DND-41 (cell line): ENCODE measurements at regions not wholly inside any gene's neighbourhood (a gene's known extent, or its start where the extent isn't known, plus 50 kb on each side); places are given as distances from the start of the nearest gene placed in this dataset.

Experiments used
- ATAC-seq: fragments of 200-7000 bp; cut with Tn5 transposase; 3 replicates; pipeline ENCODE4 v1.9.1; 2021; ENCODE audit warnings: low read depth; ENCODE audit not compliant: insufficient read depth
- DNase-seq: peaks from one replicate; pipeline ENCODE4 v3.0.0-alpha.2; 2020
- H2AFZ ChIP-seq: 2 replicates; pipeline ENCODE4 v1.6.0; 2012; ENCODE audit warnings: low read depth, low read length
- H3K27ac ChIP-seq: 2 replicates; pipeline ENCODE4 v1.5.1; 2012; ENCODE audit warnings: low read length, inconsistent platforms
- H3K27me3 ChIP-seq: fragments of 200-600 bp; sonication (generic); 2 replicates; pipeline ENCODE4 v1.6.0; 2012; ENCODE audit warnings: low read length, mild to moderate bottlenecking, inconsistent platforms; ENCODE audit not compliant: insufficient read depth, poor library complexity
- H3K36me3 ChIP-seq: 2 replicates; pipeline ENCODE4 v1.5.1; 2012; ENCODE audit warnings: low read length, inconsistent platforms; ENCODE audit not compliant: insufficient read depth
- H3K4me1 ChIP-seq: 2 replicates; pipeline ENCODE4 v1.5.1; 2012; ENCODE audit warnings: mild to moderate bottlenecking, low read length; ENCODE audit not compliant: insufficient read depth
- H3K4me2 ChIP-seq: 2 replicates; pipeline ENCODE4 v1.6.0; 2012; ENCODE audit warnings: mild to moderate bottlenecking, moderate library complexity, low read length, inconsistent platforms; ENCODE audit not compliant: insufficient read depth
- H3K4me3 ChIP-seq, 2 experiments: fragments of 200-600 bp in 1 of 2; shearing (Covaris generic) in 1 of 2; 2 replicates each; pipeline ENCODE4 v1.5.1; 2012 to 2016; ENCODE audit warnings: inconsistent platforms in 2 of 2, low read length in 2 of 2, mild to moderate bottlenecking in 2 of 2, low read depth in 1 of 2, moderate library complexity in 1 of 2
- H3K79me2 ChIP-seq: 2 replicates; pipeline ENCODE4 v1.6.0; 2012; ENCODE audit warnings: low read length, inconsistent platforms; ENCODE audit not compliant: insufficient read depth
- H3K9ac ChIP-seq: 2 replicates; pipeline ENCODE4 v1.6.0; 2012; ENCODE audit warnings: low read depth, mild to moderate bottlenecking, inconsistent platforms, low read length, moderate library complexity
- H3K9me3 ChIP-seq: 2 replicates; pipeline ENCODE4 v1.5.1; 2012; ENCODE audit warnings: low read length, moderate library complexity, mild to moderate bottlenecking, inconsistent platforms; ENCODE audit not compliant: insufficient read depth, severe bottlenecking
- H4K20me1 ChIP-seq: 2 replicates; pipeline ENCODE4 v1.6.0; 2012; ENCODE audit warnings: low read length; ENCODE audit not compliant: insufficient read depth
- EZH2 ChIP-seq: IDR thresholded peaks from 3 replicates; pipeline ENCODE4 v1.6.1; 2012; ENCODE audit warnings: borderline replicate concordance, low read depth, mild to moderate bottlenecking, moderate library complexity, low read length, inconsistent platforms; ENCODE audit not compliant: severe bottlenecking
- TF ChIP-seq, protein P1 (sequence below): IDR thresholded peaks from 2 replicates; pipeline ENCODE4 v1.5.1; 2012; ENCODE audit warnings: borderline replicate concordance, low read length, moderate library complexity, mild to moderate bottlenecking; ENCODE audit not compliant: poor library complexity, severe bottlenecking; ENCODE audit errors: extremely low read depth

DNA sequence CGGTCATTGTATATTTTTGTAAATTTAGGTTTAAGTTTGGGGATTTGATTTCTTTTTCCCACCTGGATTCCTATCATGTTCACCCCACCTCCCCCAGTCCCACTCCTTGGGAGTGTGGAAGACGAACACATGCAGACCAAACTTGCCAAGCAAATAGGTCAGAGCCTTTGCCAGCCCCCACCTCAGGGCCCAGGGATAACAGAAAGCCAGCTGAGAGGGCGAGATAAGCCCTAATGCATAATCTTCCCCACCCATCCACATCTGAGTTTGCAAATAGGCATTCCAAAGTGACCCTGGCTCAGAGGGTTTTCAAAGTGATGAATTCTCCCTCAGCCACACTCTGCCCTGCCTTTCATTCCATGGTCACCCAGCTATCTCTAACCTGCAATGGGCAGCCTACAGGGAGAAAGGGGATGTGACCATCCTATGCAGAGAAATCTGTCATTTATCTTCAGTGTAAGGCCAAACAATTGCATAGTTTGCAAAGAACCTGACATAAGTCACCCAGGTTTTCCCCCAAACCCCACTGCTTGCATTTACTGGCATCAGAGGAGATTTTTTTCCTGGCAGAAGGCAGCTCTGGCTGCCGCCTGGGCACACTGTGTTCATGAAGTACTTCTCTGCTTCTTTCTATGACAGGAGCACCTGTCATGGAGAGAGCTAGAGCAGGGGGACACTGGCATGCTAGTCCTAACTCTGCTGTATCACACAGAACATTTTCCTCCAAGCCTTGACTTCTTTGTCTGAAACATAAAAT is 69.0 kb upstream of the NFIA start:
- no peaks in the 10 kb centered on the region for H3K9me3 ChIP-seq
- H3K27ac ChIP-seq = no peak overlapping the region
- no peaks in the 10 kb centered on the region for H4K20me1 ChIP-seq
- H3K4me3 ChIP-seq = no peak overlapping the region
- TF ChIP-seq, protein P1, sequence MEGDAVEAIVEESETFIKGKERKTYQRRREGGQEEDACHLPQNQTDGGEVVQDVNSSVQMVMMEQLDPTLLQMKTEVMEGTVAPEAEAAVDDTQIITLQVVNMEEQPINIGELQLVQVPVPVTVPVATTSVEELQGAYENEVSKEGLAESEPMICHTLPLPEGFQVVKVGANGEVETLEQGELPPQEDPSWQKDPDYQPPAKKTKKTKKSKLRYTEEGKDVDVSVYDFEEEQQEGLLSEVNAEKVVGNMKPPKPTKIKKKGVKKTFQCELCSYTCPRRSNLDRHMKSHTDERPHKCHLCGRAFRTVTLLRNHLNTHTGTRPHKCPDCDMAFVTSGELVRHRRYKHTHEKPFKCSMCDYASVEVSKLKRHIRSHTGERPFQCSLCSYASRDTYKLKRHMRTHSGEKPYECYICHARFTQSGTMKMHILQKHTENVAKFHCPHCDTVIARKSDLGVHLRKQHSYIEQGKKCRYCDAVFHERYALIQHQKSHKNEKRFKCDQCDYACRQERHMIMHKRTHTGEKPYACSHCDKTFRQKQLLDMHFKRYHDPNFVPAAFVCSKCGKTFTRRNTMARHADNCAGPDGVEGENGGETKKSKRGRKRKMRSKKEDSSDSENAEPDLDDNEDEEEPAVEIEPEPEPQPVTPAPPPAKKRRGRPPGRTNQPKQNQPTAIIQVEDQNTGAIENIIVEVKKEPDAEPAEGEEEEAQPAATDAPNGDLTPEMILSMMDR = no peak
- TF ChIP-seq EZH2 = no peak
- H3K79me2 ChIP-seq = no peaks in the 10 kb centered on the region
- no peaks in the 10 kb centered on the region for H3K4me1 ChIP-seq
- H3K36me3 ChIP-seq = no peaks in the 10 kb centered on the region
- DNase-seq (no peak), ATAC-seq (no peak)
- no peak overlapping the region for H3K4me2 ChIP-seq
- H2AFZ ChIP-seq = no peak overlapping the region
- no peak overlapping the region for H3K9ac ChIP-seq
- H3K27me3 ChIP-seq = no peaks in the 10 kb centered on the region

DNA sequence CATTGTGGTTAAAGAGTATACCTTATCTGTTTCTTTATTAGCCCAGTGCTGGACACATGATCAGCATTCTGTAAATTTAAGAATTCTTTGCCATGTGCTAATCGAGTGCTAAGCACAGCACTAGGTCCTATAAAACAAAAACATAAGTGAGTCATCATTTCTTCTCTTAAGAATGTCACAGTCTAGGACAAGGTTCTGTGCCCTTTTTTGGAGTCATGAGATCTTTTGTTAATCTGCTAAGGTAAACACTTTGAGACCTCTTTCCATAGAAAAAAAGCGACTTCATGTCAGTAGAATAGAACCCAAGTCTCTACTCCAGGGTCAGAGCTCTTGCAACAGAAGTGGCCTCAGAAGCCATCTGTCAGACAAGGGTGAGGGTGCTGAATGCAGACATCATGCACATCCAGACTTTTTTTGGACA is 70.0 kb upstream of the NFIA start:
- H3K27me3 ChIP-seq = no peaks in the 10 kb centered on the region
- ATAC-seq (no peak), DNase-seq (no peak)
- no peak overlapping the region for H2AFZ ChIP-seq
- no peaks in the 10 kb centered on the region for H4K20me1 ChIP-seq
- H3K79me2 ChIP-seq = no peaks in the 10 kb centered on the region
- no peak overlapping the region for H3K9ac ChIP-seq
- no peaks in the 10 kb centered on the region for H3K4me1 ChIP-seq
- H3K36me3 ChIP-seq = no peaks in the 10 kb centered on the region
- no peak overlapping the region for H3K4me3 ChIP-seq
- H3K9me3 ChIP-seq = no peaks in the 10 kb centered on the region
- no peak overlapping the region for H3K27ac ChIP-seq
- no peak for TF ChIP-seq EZH2
- TF ChIP-seq, protein P1 = no peak
- no peak overlapping the region for H3K4me2 ChIP-seq

DNA sequence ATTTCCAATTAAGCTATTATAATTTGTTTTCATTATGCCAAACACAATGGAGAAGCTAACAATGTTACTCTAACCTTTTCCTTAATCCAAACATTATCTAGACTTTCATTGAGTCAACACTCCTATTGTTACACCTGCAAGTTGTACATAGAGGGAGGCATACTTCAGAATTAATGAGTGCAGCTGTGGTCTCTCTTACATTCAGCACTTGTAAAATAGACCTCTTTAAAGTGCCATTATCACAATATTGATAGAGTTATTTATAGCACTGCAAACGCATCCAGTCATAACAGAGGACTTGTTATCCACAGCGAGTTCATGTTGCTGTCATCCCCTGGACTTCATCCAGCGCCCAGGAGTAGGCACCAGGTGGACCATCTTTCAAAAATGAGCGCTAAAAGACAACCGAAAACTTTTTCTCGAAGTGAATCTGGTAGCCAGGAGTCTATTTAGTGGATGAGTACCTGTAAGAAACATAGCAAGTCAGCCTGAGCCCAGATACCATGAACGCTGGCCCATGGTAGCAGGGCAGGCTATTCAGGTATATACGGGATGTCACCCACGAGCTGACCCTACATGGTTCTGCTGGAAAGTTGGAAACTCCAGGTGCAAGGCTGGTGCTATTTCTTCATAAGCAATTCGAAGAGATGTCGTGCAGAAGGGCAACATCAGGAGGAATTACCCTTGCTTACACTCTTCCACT is 70.6 kb upstream of the NFIA start:
- H3K36me3 ChIP-seq = no peaks in the 10 kb centered on the region
- no peak overlapping the region for H3K4me3 ChIP-seq
- no peak for DNase-seq
- ATAC-seq = no peak
- H3K27ac ChIP-seq = no peak overlapping the region
- H3K79me2 ChIP-seq = no peaks in the 10 kb centered on the region
- no peaks in the 10 kb centered on the region for H3K4me1 ChIP-seq
- H2AFZ ChIP-seq = no peak overlapping the region
- H3K4me2 ChIP-seq = no peak overlapping the region
- TF ChIP-seq EZH2 = no peak
- TF ChIP-seq, protein P1 = no peak
- H4K20me1 ChIP-seq = no peaks in the 10 kb centered on the region
- H3K9ac ChIP-seq = no peak overlapping the region
- no peaks in the 10 kb centered on the region for H3K9me3 ChIP-seq
- no peaks in the 10 kb centered on the region for H3K27me3 ChIP-seq
